ENCODE measurements at regions not wholly inside any gene's neighbourhood (a gene's known extent, or its start where the extent isn't known, plus 50 kb on each side); places are given as distances from the start of the nearest gene placed in this dataset.

GRCh38 chr6:14906621-14907020, 339.2 kb upstream of the JARID2 start (continued):
- TF ChIP-seq ZNF592 (IDR thresholded peaks at IDR 0.05) (no peak), JUNB (IDR thresholded peaks at IDR 0.05) (peak; percentile 79), RELA (IDR thresholded peaks at IDR 0.05; ENCODE audit: borderline replicate concordance, partially characterized antibody) (no peak)

- no peaks in the 10 kb centered on the region for H3K79me2 ChIP-seq (ENCODE audit: control insufficient read depth, insufficient read depth, low read length)
- intact Hi-C loops (cut with micrococcal nuclease; ENCODE audit: unreplicated experiment) (loop anchor here (1.0 to 10.0 kb wide), 3 partner anchors 34 to 334 kb away; partner anchors contain the start of gene JARID2), in situ Hi-C loops (cut with MboI) (no loop called here)
- RAD21 ChIA-PET (ENCODE audit: unreplicated experiment): interaction anchor here (0.5 to 1.6 kb wide), 2 partner anchors 34 to 49 kb away, joined by 3 to 5 read pairs; no protein-coding TSS in a partner anchor
- peak; percentile 80 for FAIRE-seq
- H3K4me1 ChIP-seq (ENCODE audit: control insufficient read depth, insufficient read depth, low read length): peaks cover 23% of the 10 kb centered on the region
- peak overlapping the region; percentile 55 for H2AFZ ChIP-seq (ENCODE audit: control insufficient read depth, low read depth, low read length)
- H3K27me3 ChIP-seq (replicated peaks in 1 of 2; ENCODE audit: control insufficient read depth in 2 of 2, insufficient read depth in 2 of 2, low read length in 1 of 2): no peaks in the 10 kb centered on the region
- WGBS (ENCODE audit: insufficient coverage, insufficient replicate concordance, low lambda C conversion rate, missing lambda C conversion rate): 1% methylated on average over 13 of the region's 13 CpGs
- no peaks in the 10 kb centered on the region for H3K36me3 ChIP-seq (ENCODE audit: control insufficient read depth in 2 of 2, insufficient read depth in 2 of 2, low read length in 1 of 2)
- BruUV-seq (replicated peaks): no TSS peak
- peak overlapping the region; percentile 91 for H3K27ac ChIP-seq (ENCODE audit: control insufficient read depth, insufficient read depth)
- peaks cover 6% of the 10 kb centered on the region; the same call in 2 of the 3 replicates for H3K9me3 ChIP-seq (replicated peaks; ENCODE audit: control insufficient read depth, insufficient read depth, low read length)
- POLR2A ChIA-PET: no interaction called here
- H3K4me3 ChIP-seq: 0 out of 2 replicates have a peak overlapping the region, but pooled peaks have one; percentile 24
- ATAC-seq: peak; percentile 93
- peak overlapping the region; percentile 70 for H3K4me2 ChIP-seq (ENCODE audit: control insufficient read depth, insufficient read depth)
- SMC1A ChIA-PET (ENCODE audit: uncharacterized antibody, unreplicated experiment): interaction anchor here (1.0 to 2.6 kb wide), 4 partner anchors 34 to 163 kb away, joined by 3 to 10 read pairs (median 5); no protein-coding TSS in a partner anchor
- H3K9ac ChIP-seq (ENCODE audit: control insufficient read depth, insufficient read depth, low read length): peak overlapping the region; percentile 36; the same call in 1 of the 2 replicates
- H4K20me1 ChIP-seq (ENCODE audit: control insufficient read depth, insufficient read depth): no peaks in the 10 kb centered on the region
- CTCF ChIA-PET: interaction anchor here (1.3 kb wide), 1 partner anchor 34 kb away, joined by 4 read pairs; no protein-coding TSS in a partner anchor
- peak; percentile 78 for DNase-seq (ENCODE audit: low read depth, low spot score)
- TF ChIP-seq CTCF (IDR thresholded peaks at IDR 0.05 in 2 of 3, conservative IDR thresholded peaks at IDR 0.05 in 1 of 3; ENCODE audit: control insufficient read depth in 2 of 3, extremely low read depth in 1 of 3, insufficient read depth in 1 of 3, low read depth in 3 of 3, low read length in 3 of 3) (no peak), PKNOX1 (IDR thresholded peaks at IDR 0.05) (peak; percentile 82), CBFB (IDR thresholded peaks at IDR 0.05; ENCODE audit: low read depth) (peak; percentile 72), MEF2B (IDR thresholded peaks at IDR 0.05; ENCODE audit: partially characterized antibody, poor library complexity, severe bottlenecking) (peak; percentile 14), NR2C1 (IDR thresholded peaks at IDR 0.05) (no peak), ATF7 (IDR thresholded peaks at IDR 0.05; ENCODE audit: low read depth) (0 out of 2 replicates have a peak, but pooled peaks have one; percentile 29), ETV6 (conservative IDR thresholded peaks at IDR 0.05 in 1 of 2, IDR thresholded peaks at IDR 0.05 in 1 of 2; ENCODE audit: borderline replicate concordance in 1 of 2, low read depth in 1 of 2) (peak in 1 of 2 experiments; percentile 99; a peak in 2 of 4 replicates), MTA3 (IDR thresholded peaks at IDR 0.05; ENCODE audit: borderline replicate concordance, low read length) (peak; percentile 96), STAT3 (IDR thresholded peaks at IDR 0.05; ENCODE audit: low read depth, low read length) (0 out of 2 replicates have a peak, but pooled peaks have one; percentile 19), BACH1 (IDR thresholded peaks at IDR 0.05; ENCODE audit: borderline replicate concordance) (0 out of 2 replicates have a peak, but pooled peaks have one; percentile 29)
These were observed 334.9 kb upstream of the JARID2 start for GRCh38 chr6:14910692-14911547.

Measured in GM12878 (cell line).